BLaER1 (cell line): ENCODE measurements at regions not wholly inside any gene's neighbourhood (a gene's known extent, or its start where the extent isn't known, plus 50 kb on each side); places are given as distances from the start of the nearest gene placed in this dataset.

ENCODE experiments used
- H3K27ac ChIP-seq: shearing (Covaris generic); formaldehyde crosslinking; 2 replicates; pipeline ENCODE4 v1.8.1; 2022
- H3K27me3 ChIP-seq: shearing (Covaris generic); formaldehyde crosslinking; 2 replicates; pipeline ENCODE4 v1.8.1; 2022
- H3K36me3 ChIP-seq: shearing (Covaris generic); formaldehyde crosslinking; 2 replicates; pipeline ENCODE4 v1.8.1; 2022
- H3K4me1 ChIP-seq: shearing (Covaris generic); formaldehyde crosslinking; 2 replicates; pipeline ENCODE4 v1.8.1; 2022
- H3K4me2 ChIP-seq: shearing (Covaris generic); formaldehyde crosslinking; 2 replicates; pipeline ENCODE4 v1.8.1; 2022
- H3K4me3 ChIP-seq: shearing (Covaris generic); formaldehyde crosslinking; 2 replicates; pipeline ENCODE4 v1.8.1; 2022
- H3K9ac ChIP-seq: shearing (Covaris generic); formaldehyde crosslinking; 2 replicates; pipeline ENCODE4 v1.8.1; 2022
- H3K9me3 ChIP-seq: shearing (Covaris generic); formaldehyde crosslinking; 2 replicates; pipeline ENCODE4 v1.8.1; 2022
- H4K20me1 ChIP-seq: shearing (Covaris generic); formaldehyde crosslinking; 2 replicates; pipeline ENCODE4 v1.8.1; 2022
- Cebpa-rat ChIP-seq: shearing (Covaris generic); IDR thresholded peaks from 2 replicates; pipeline ENCODE4 v1.8.1; 2022

DNA sequence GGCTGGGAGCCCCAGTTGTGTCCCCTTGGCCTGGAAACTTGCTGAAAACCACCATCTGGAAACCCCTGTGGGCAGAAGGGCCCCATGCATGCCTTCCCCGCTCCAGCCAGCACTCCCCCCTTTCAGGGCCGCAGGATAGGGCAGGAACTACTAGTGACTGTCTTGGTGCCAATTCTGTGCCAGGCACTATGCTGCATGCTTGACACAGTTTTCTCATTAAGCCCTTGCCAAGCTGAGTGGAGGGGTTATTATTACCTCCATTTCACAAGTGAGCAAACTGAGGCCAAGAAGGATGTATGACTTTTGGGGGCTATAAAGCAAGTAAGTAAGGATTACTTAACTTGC, 73.6 kb upstream of the PJA1 start:
- H3K4me3 ChIP-seq = no peak overlapping the region
- peaks cover 85% of the 10 kb centered on the region for H3K27me3 ChIP-seq
- H3K9me3 ChIP-seq = no peaks in the 10 kb centered on the region
- H3K4me2 ChIP-seq = no peak overlapping the region
- no peaks in the 10 kb centered on the region for H4K20me1 ChIP-seq
- H3K4me1 ChIP-seq = no peaks in the 10 kb centered on the region
- no peaks in the 10 kb centered on the region for H3K36me3 ChIP-seq
- H3K9ac ChIP-seq = no peak overlapping the region
- no peak overlapping the region for H3K27ac ChIP-seq
- TF ChIP-seq Cebpa-rat = no peak

DNA sequence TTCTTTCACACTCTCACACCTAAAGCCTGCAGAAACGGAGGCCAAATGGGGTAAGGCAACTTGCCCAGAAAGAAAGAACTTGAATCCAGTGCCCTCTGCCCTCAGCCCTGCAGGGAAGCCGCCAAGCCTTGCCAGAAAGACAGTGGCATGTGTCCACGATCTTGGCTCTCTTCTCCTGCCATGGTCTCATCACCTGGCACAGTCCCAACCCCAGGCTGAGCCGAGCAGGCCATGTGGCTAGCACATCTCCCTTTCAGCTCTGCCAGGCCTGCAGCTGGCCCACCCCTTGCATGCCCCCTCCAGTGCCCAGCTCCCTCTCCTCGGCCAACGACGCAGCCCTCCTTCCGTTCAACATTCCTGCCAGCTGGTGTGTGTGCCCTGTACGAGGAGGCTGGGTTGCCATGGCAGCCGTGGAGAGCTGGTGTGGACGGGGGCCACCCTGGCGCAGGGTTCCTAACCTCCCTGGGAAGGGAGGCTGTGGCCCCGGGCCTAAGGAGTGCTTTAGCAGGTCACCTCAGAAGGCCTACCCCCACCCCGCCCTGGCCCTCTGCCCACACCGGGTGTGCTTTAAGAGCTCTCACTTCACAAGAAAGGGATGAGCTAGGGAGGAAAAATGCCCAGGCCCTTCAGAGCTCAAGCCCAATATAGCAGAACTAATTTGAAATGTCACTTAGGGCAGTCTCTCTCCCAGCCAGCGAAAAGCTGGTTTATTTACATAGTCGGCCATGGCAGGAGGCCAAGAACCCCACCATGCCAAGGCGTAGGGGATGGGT, 73.0 kb upstream of the PJA1 start:
- Histone ChIP-seq H3K4me3 (no peak overlapping the region), H3K4me1 (no peaks in the 10 kb centered on the region), H3K9me3 (no peaks in the 10 kb centered on the region), H3K36me3 (no peaks in the 10 kb centered on the region), H3K27ac (no peak overlapping the region), H3K27me3 (peaks cover 85% of the 10 kb centered on the region), H4K20me1 (no peaks in the 10 kb centered on the region), H3K9ac (no peak overlapping the region), H3K4me2 (no peak overlapping the region)
- no peak for TF ChIP-seq Cebpa-rat

DNA sequence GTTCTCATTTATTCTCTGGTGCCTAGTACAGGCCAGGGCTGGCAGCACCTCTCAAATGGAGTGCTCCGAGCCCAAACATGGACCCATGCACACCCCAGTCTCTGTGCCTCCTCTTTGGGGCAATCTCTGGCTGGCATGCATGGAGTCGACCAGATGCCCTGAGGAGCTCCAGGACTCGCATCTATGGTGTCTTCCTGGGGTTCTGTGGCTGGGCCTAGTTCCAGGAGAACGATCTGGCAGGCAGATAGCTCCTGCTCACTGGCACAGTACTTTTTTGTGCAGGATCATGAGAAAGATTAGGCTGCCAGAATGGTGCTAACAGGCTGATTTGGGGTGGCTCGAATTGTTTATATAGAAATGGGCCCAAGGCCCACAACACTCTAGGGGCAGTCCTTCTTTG, 72.0 kb upstream of the PJA1 start:
- Histone ChIP-seq H3K9ac (no peak overlapping the region), H3K4me1 (no peaks in the 10 kb centered on the region), H3K4me2 (no peak overlapping the region), H3K27ac (no peak overlapping the region), H3K27me3 (peaks cover 85% of the 10 kb centered on the region), H3K36me3 (no peaks in the 10 kb centered on the region), H3K4me3 (no peak overlapping the region), H3K9me3 (no peaks in the 10 kb centered on the region), H4K20me1 (no peaks in the 10 kb centered on the region)
- no peak for TF ChIP-seq Cebpa-rat

DNA sequence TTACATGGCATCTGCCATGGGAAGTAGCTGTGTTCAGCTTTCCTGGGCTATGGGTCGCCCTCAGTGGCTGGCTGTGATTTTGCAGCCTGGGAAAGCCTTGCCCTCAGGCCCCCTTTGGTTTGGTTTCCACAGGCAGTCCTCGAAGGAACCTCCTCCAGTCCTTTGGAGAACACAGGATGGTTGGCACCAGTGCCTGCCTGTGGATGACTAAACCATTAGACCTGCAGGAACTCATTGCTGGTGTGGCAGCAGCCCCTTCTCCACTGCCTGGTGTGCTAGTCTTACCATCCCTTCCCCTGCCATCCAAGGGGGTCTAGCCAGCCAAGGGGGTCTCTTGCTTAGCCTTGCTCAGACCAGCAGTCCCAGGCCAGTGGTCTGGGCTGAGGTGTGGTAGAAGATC, 71.4 kb upstream of the PJA1 start:
- Histone ChIP-seq H3K9me3 (no peaks in the 10 kb centered on the region), H3K4me1 (no peaks in the 10 kb centered on the region), H3K36me3 (no peaks in the 10 kb centered on the region), H3K9ac (no peak overlapping the region), H4K20me1 (no peaks in the 10 kb centered on the region), H3K4me3 (no peak overlapping the region), H3K27ac (no peak overlapping the region), H3K4me2 (no peak overlapping the region), H3K27me3 (peaks cover 85% of the 10 kb centered on the region)
- no peak for TF ChIP-seq Cebpa-rat

DNA sequence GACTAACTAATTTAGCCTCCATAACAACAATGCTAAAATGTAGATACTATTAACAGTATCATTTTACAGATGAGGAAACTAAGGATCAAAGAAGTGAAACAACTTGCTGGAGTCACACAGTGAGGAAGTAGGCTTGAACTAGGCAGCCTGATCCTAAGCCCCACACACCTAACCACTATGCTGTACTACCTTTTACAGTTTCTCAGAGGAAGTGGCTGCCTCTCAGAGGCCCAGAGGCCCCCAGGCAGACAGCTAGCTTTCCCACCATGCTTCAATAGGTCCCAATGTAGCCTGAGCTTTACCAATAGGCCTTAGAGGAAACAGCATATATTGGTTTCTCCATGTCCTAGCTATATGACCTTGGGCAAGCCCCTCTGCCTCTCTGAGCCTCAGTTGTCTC, 69.4 kb upstream of the PJA1 start:
- Histone ChIP-seq H4K20me1 (no peaks in the 10 kb centered on the region), H3K4me3 (no peak overlapping the region), H3K27me3 (peaks cover 84% of the 10 kb centered on the region), H3K27ac (no peak overlapping the region), H3K9me3 (no peaks in the 10 kb centered on the region), H3K4me2 (no peak overlapping the region), H3K4me1 (no peaks in the 10 kb centered on the region), H3K36me3 (no peaks in the 10 kb centered on the region), H3K9ac (no peak overlapping the region)
- no peak for TF ChIP-seq Cebpa-rat

DNA sequence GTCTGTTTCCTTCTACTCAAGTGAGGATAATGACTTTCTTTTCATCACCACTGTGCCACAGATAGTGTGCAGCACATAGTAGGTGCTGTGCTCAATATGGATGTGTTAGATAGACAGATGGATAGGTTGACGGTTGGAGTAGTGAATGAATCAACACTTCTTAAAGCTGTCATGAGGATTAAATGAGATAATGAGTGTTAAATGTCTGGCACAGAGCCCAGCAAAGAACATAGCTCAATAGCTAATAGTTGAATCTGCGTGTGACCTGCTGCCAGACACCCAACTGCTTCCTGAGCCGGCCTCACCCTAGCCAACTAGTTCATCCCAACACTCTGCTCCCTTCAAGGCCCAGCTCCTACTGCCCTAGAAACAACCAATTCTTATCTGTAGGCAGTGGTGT, 67.7 kb upstream of the PJA1 start:
- no peak overlapping the region for H3K27ac ChIP-seq
- TF ChIP-seq Cebpa-rat = no peak
- H3K27me3 ChIP-seq = peaks cover 79% of the 10 kb centered on the region
- no peaks in the 10 kb centered on the region for H4K20me1 ChIP-seq
- H3K4me2 ChIP-seq = no peak overlapping the region
- H3K36me3 ChIP-seq = no peaks in the 10 kb centered on the region
- no peak overlapping the region for H3K9ac ChIP-seq
- no peak overlapping the region for H3K4me3 ChIP-seq
- no peaks in the 10 kb centered on the region for H3K9me3 ChIP-seq
- no peaks in the 10 kb centered on the region for H3K4me1 ChIP-seq

DNA sequence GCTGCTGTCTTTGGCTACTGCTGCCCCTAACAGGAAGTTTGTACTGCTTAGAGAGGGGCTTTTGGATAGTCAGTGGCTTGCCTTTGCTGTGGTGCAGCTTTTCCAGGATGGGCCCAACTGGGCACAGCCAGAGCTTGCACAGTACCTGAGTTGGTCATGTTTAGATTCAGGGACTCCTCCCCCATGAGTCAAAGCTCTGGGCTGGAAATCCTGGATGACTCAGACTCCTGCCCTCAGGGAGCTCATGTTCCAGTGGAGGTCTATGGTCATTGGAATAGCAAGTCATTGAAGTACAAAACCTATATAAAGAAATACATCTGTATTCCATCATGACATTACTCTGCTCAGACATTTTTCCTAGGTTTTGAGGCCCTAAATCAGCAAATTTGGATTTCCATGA, 66.7 kb upstream of the PJA1 start:
- peaks cover 73% of the 10 kb centered on the region for H3K27me3 ChIP-seq
- no peaks in the 10 kb centered on the region for H3K4me1 ChIP-seq
- no peak overlapping the region for H3K27ac ChIP-seq

DNA sequence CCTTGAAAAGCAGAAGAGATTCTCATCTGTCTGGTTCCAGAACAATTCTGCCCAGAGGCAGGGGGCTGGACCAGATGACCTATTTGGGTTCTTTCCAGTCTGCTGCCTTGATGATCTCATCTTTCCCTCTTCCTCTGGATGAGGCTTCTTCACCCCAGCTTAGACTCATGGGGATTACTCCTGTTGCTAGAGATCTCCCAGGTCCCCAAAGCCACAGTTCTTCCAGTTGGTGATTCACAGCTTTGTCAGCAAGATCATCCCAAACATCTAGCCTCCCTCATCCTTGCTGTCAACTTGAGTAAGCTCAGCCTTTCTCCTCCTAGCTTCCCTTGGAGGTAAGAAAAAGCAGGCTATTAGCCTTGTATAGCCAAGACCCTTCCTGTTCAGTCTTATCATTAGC, 64.2 kb upstream of the PJA1 start:
- H3K9ac ChIP-seq = no peak overlapping the region
- no peaks in the 10 kb centered on the region for H3K9me3 ChIP-seq
- no peak for TF ChIP-seq Cebpa-rat
- peaks cover 74% of the 10 kb centered on the region for H3K27me3 ChIP-seq
- no peak overlapping the region for H3K4me2 ChIP-seq
- H3K36me3 ChIP-seq = no peaks in the 10 kb centered on the region
- H3K4me3 ChIP-seq = no peak overlapping the region
- no peaks in the 10 kb centered on the region for H4K20me1 ChIP-seq
- no peaks in the 10 kb centered on the region for H3K4me1 ChIP-seq
- H3K27ac ChIP-seq = no peak overlapping the region

More for the DNA sequence above, 66.7 kb upstream of the PJA1 start:
- TF ChIP-seq Cebpa-rat = no peak
- no peaks in the 10 kb centered on the region for H4K20me1 ChIP-seq
- H3K36me3 ChIP-seq = no peaks in the 10 kb centered on the region
- no peak overlapping the region for H3K9ac ChIP-seq
- no peak overlapping the region for H3K4me3 ChIP-seq
- no peak overlapping the region for H3K4me2 ChIP-seq
- H3K9me3 ChIP-seq = no peaks in the 10 kb centered on the region

DNA sequence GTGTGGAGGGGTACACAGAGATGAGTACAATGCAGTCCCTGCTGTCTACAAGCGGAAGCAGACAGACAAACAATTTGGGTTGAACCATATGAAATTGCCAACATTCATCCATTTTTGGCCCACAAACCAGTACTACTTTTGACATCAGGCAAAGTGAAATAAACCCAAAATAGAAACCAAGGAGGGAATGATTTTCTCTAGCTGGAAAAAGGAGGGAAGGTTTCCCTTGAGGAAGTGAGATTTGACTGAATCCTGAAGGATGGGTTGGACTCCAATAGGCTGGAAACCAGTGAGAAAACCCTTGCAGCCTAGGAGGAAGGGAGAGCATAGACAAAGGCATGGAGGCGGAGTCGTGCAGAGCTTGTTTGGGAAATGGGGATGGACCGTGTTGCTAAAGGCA, 63.5 kb upstream of the PJA1 start:
- Histone ChIP-seq H3K4me2 (no peak overlapping the region), H3K9ac (no peak overlapping the region), H3K4me1 (no peaks in the 10 kb centered on the region), H4K20me1 (no peaks in the 10 kb centered on the region), H3K27me3 (peaks cover 81% of the 10 kb centered on the region), H3K9me3 (no peaks in the 10 kb centered on the region), H3K27ac (no peak overlapping the region), H3K4me3 (no peak overlapping the region), H3K36me3 (no peaks in the 10 kb centered on the region)
- no peak for TF ChIP-seq Cebpa-rat

DNA sequence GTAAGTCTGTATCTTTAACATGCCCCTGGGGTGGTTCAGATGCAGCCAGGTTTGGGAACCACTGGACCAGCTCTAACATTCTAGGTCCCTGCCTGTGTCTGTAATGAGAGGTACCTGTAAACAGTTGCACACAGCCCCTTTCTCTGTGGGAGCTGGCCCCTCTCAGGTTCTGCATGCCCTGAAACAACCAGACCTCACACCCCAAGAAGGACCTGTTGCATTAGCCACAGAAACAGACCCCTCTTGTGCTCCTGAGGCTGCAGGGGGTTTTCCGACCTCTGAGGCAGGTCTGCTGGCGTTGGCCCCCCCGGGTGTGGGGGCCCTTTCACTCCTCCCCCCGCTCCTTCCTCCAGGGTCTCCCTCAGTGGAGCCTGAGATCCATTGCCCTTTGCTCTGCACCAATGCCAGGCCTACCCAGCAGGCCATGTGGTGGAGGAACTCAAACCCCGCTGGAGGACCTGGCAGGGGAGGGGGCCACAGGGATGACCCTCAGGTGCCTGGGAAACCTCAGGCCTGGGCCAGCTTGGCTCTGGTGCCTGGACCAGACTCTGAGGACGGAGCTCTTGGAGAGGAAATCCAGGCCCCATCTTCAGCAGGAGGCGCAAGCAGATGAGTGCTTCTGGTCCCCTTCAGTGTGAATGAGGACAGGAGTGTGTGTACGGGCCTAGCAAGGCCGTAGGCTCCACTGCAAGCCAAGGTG, 61.4 kb upstream of the PJA1 start:
- no peak overlapping the region for H3K4me2 ChIP-seq
- H3K36me3 ChIP-seq = no peaks in the 10 kb centered on the region
- TF ChIP-seq Cebpa-rat = no peak
- no peak overlapping the region for H3K4me3 ChIP-seq
- no peak overlapping the region for H3K9ac ChIP-seq
- peaks cover 73% of the 10 kb centered on the region for H3K27me3 ChIP-seq
- H4K20me1 ChIP-seq = no peaks in the 10 kb centered on the region
- no peak overlapping the region for H3K27ac ChIP-seq
- peaks cover 14% of the 10 kb centered on the region for H3K4me1 ChIP-seq
- no peaks in the 10 kb centered on the region for H3K9me3 ChIP-seq
